MM.1S (cell line): ENCODE measurements at regions not wholly inside any gene's neighbourhood (a gene's known extent, or its start where the extent isn't known, plus 50 kb on each side); places are given as distances from the start of the nearest gene placed in this dataset.

Experiments used
- DNase-seq: peaks from one replicate; pipeline ENCODE4 v3.0.0-alpha.2; 2015
- H2AFZ ChIP-seq: fragments of 300-600 bp; sonication (generic); 2 replicates; pipeline ENCODE4 v1.6.0; 2016; ENCODE audit warnings: antibody characterized with exemption, low read length
- H3F3A ChIP-seq: fragments of 300-600 bp; sonication (generic); 2 replicates; pipeline ENCODE4 v1.6.1; 2016; ENCODE audit warnings: mild to moderate bottlenecking, antibody characterized with exemption, low read length, moderate library complexity, mixed read lengths; ENCODE audit not compliant: insufficient read depth
- H3K27ac ChIP-seq: fragments of 300-600 bp; sonication (generic); 2 replicates; pipeline ENCODE4 v1.5.1; 2016; ENCODE audit warnings: mild to moderate bottlenecking, low read length
- H3K27me3 ChIP-seq: fragments of 300-600 bp; sonication (generic); replicated peaks from 2 replicates; pipeline ENCODE4 v1.6.0; 2016; ENCODE audit warnings: low read length; ENCODE audit not compliant: insufficient read depth
- H3K36me3 ChIP-seq: fragments of 300-600 bp; sonication (generic); replicated peaks from 2 replicates; pipeline ENCODE4 v1.6.1; 2016; ENCODE audit warnings: mild to moderate bottlenecking, low read length, mixed read lengths; ENCODE audit not compliant: insufficient read depth
- H3K4me1 ChIP-seq: fragments of 300-600 bp; sonication (generic); 2 replicates; pipeline ENCODE4 v1.6.1; 2016; ENCODE audit warnings: low read length, mixed read lengths
- H3K4me2 ChIP-seq: fragments of 300-600 bp; sonication (generic); 2 replicates; pipeline ENCODE4 v1.6.0; 2016; ENCODE audit warnings: low read depth, low read length
- H3K4me3 ChIP-seq: fragments of 300-600 bp; sonication (generic); 2 replicates; pipeline ENCODE4 v1.5.1; 2016; ENCODE audit warnings: low read length, mixed read lengths
- H3K79me2 ChIP-seq: fragments of 300-600 bp; sonication (generic); 2 replicates; pipeline ENCODE4 v1.6.1; 2016; ENCODE audit warnings: mixed run types, low read length, mixed read lengths
- H3K9ac ChIP-seq: fragments of 300-600 bp; sonication (generic); 2 replicates; pipeline ENCODE4 v1.6.1; 2016; ENCODE audit warnings: low read length, mixed read lengths
- H3K9me2 ChIP-seq: fragments of 300-600 bp; sonication (generic); replicated peaks from 2 replicates; pipeline ENCODE4 v1.6.1; 2016; ENCODE audit warnings: mild to moderate bottlenecking, low read length, mixed read lengths; ENCODE audit not compliant: insufficient read depth
- H3K9me3 ChIP-seq: fragments of 300-600 bp; sonication (generic); replicated peaks from 2 replicates; pipeline ENCODE4 v1.6.1; 2016; ENCODE audit warnings: mild to moderate bottlenecking, low read length, mixed read lengths; ENCODE audit not compliant: insufficient read depth
- H4K20me1 ChIP-seq: fragments of 300-600 bp; sonication (generic); 2 replicates; pipeline ENCODE4 v1.6.1; 2016; ENCODE audit warnings: mild to moderate bottlenecking, low read length, moderate library complexity, mixed read lengths; ENCODE audit not compliant: insufficient read depth
- CTCF ChIP-seq: fragments of 300-600 bp; sonication (generic); IDR thresholded peaks from 2 replicates; pipeline ENCODE4 v1.5.1; 2016; ENCODE audit warnings: antibody characterized with exemption, low read length, mixed read lengths
- EZH2 ChIP-seq: fragments of 300-600 bp; sonication (generic); optimal IDR thresholded peaks from 2 replicates; pipeline ENCODE3; 2017; ENCODE audit warnings: low read depth, mild to moderate bottlenecking, antibody characterized with exemption, low read length, mixed read lengths
- EZH2phosphoT487 ChIP-seq: fragments of 300-600 bp; sonication (generic); IDR thresholded peaks from 2 replicates; pipeline ENCODE4 v1.6.1; 2018; ENCODE audit warnings: antibody characterized with exemption, low read length

GRCh38 chr12:67881565-67881964 is 107.7 kb upstream of the IFNG-AS1 start:
- no peak overlapping the region for H3K27ac ChIP-seq
- no peaks in the 10 kb centered on the region for H3K79me2 ChIP-seq
- no peak overlapping the region for H3K4me2 ChIP-seq
- DNase-seq = no peak
- H3K36me3 ChIP-seq = no peaks in the 10 kb centered on the region
- H3K9me3 ChIP-seq = no peaks in the 10 kb centered on the region
- H4K20me1 ChIP-seq = no peaks in the 10 kb centered on the region
- H2AFZ ChIP-seq = no peak overlapping the region
- H3K27me3 ChIP-seq = no peaks in the 10 kb centered on the region
- H3K4me1 ChIP-seq = no peaks in the 10 kb centered on the region
- no peak overlapping the region for H3K4me3 ChIP-seq
- no peaks in the 10 kb centered on the region for H3K9me2 ChIP-seq
- TF ChIP-seq EZH2 (no peak), CTCF (no peak)
- H3K9ac ChIP-seq = no peak overlapping the region
- H3F3A ChIP-seq = no peaks in the 10 kb centered on the region

DNA sequence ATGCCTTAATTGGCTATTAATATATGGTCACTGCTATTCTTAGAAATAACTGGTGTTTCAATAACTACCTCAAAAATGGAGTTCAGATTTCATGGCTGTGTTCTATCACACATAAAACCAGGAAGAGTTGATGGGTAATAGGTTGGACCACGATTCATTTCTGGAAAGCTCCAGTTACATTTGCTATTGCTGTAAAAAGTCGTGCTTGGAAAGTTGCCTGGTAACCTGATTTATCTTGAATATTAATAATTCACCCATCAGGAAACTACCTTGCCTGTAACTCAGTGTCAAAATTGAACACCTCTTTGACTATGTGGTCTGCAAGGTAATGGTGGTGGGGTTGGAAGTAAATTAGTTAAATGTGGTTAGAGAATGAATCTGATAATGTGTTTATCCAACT is 104.7 kb upstream of the IFNG-AS1 start:
- no peak overlapping the region for H3K9ac ChIP-seq
- no peak for DNase-seq
- H4K20me1 ChIP-seq = no peaks in the 10 kb centered on the region
- no peaks in the 10 kb centered on the region for H3K79me2 ChIP-seq
- TF ChIP-seq EZH2 = no peak
- no peak for TF ChIP-seq EZH2phosphoT487
- H3K9me3 ChIP-seq = no peaks in the 10 kb centered on the region
- no peaks in the 10 kb centered on the region for H3K27me3 ChIP-seq
- no peak overlapping the region for H3K4me2 ChIP-seq
- no peaks in the 10 kb centered on the region for H3K4me1 ChIP-seq
- no peak overlapping the region for H3K27ac ChIP-seq
- H3K4me3 ChIP-seq = no peak overlapping the region
- no peak overlapping the region for H2AFZ ChIP-seq
- no peaks in the 10 kb centered on the region for H3K9me2 ChIP-seq
- H3F3A ChIP-seq = no peaks in the 10 kb centered on the region
- no peaks in the 10 kb centered on the region for H3K36me3 ChIP-seq

DNA sequence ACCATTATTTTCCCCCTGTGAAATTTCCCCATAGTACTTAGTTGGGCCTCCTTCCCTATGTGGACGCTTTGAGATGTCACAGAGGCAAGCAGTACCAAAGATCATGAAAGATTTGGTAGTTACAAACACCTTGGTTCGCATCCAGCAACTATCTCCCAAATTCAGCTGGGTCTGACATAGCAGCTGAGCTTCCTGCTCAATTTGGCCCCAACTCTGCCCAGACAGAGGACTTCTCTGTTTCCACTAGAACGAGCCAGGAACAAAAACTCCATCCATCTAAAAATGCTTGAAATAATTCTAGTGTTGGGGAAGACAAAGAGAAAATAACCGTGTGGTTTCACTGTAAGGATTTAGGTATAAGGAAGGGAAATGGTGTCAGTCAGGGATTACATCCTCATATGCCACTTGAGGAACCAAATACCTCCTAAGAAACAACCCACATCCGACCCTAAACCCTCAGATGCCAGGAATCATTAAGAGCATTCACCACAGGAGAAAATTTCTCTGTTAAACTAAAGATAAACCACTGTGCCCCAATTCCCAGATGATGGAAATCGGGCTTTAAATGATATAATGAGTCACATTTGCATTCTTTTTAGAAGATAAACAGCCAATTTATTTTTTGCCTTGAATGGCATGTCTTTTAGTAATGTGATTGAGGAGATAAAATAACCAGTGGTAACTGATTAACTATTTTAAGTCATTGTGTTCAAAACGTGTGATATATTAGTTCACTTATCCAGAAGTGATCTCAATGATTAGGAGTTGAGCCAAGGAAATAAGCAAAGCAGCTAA is 103.7 kb upstream of the IFNG-AS1 start:
- Histone ChIP-seq H3K79me2 (no peaks in the 10 kb centered on the region), H3K9ac (no peak overlapping the region), H3K4me2 (no peak overlapping the region), H3K27me3 (no peaks in the 10 kb centered on the region), H4K20me1 (no peaks in the 10 kb centered on the region), H3K9me3 (no peaks in the 10 kb centered on the region), H2AFZ (no peak overlapping the region), H3K4me1 (no peaks in the 10 kb centered on the region), H3K27ac (no peak overlapping the region), H3K4me3 (no peak overlapping the region), H3K9me2 (no peaks in the 10 kb centered on the region), H3F3A (no peaks in the 10 kb centered on the region), H3K36me3 (no peaks in the 10 kb centered on the region)
- TF ChIP-seq EZH2phosphoT487 (no peak), CTCF (no peak), EZH2 (no peak)
- no peak for DNase-seq

- DNase-seq = no peak
- Histone ChIP-seq H3K9ac (no peak overlapping the region), H3K9me2 (no peaks in the 10 kb centered on the region), H3K9me3 (no peaks in the 10 kb centered on the region), H3K36me3 (no peaks in the 10 kb centered on the region), H3K79me2 (no peaks in the 10 kb centered on the region), H3K4me2 (no peak overlapping the region), H3K27ac (no peak overlapping the region), H3K4me3 (no peak overlapping the region), H2AFZ (no peak overlapping the region), H4K20me1 (no peaks in the 10 kb centered on the region), H3K4me1 (no peaks in the 10 kb centered on the region), H3F3A (no peaks in the 10 kb centered on the region), H3K27me3 (no peaks in the 10 kb centered on the region)
- TF ChIP-seq EZH2 = no peak
- TF ChIP-seq EZH2phosphoT487 = no peak
These were observed 102.2 kb upstream of the IFNG-AS1 start for GRCh38 chr12:67887065-67887464.
